Gastrocnemius medialis (tissue), 4 donors: ENCODE measurements at regions not wholly inside any gene's neighbourhood (a gene's known extent, or its start where the extent isn't known, plus 50 kb on each side); places are given as distances from the start of the nearest gene placed in this dataset.

Experiments used
- ATAC-seq, 2 donors: fragments of 150-250 bp; one replicate each; pipeline ENCODE4 v1.9.1; 2016
- DNase-seq, 2 donors: peaks; one replicate each; pipeline ENCODE4 v3.0.0-alpha.2; 2019
- H3K27ac ChIP-seq, 4 donors: fragments of 200-600 bp; sonication (generic); 1 replicate in 1 of 4; 2 replicates in 3 of 4; pipeline ENCODE4 v1.5.1; 2016 to 2018; ENCODE audit warnings: mild to moderate bottlenecking in 2 of 4, moderate library complexity in 1 of 4
- H3K27me3 ChIP-seq, 3 donors: fragments of 200-600 bp; sonication (generic) in 2 of 3; 1 replicate in 1 of 3; 2 replicates in 2 of 3; pipeline versions ENCODE4 v1.5.1 to v1.6.0; 2016 to 2019; ENCODE audit warnings: mild to moderate bottlenecking in 1 of 3, moderate library complexity in 1 of 3
- H3K36me3 ChIP-seq, 2 donors: fragments of 200-600 bp; sonication (generic) in 1 of 2; one replicate each; pipeline ENCODE4 v1.5.1; 2017 to 2018
- H3K4me1 ChIP-seq, 2 donors: fragments of 200-600 bp; sonication (generic) in 1 of 2; one replicate each; pipeline ENCODE4 v1.5.1; 2016 to 2017; ENCODE audit warnings: mild to moderate bottlenecking in 2 of 2
- H3K4me3 ChIP-seq, 4 donors: fragments of 200-600 bp; sonication (generic) in 3 of 4; 1 replicate in 1 of 4; 2 replicates in 3 of 4; pipeline ENCODE4 v1.5.1; 2016 to 2019; ENCODE audit warnings: mild to moderate bottlenecking in 2 of 4
- H3K9me3 ChIP-seq, 3 donors: fragments of 200-600 bp; sonication (generic) in 2 of 3; 1 replicate in 1 of 3; 2 replicates in 2 of 3; pipeline ENCODE4 v1.5.1; 2016 to 2019
- CTCF ChIP-seq, 5 experiments: fragments of 450-650 bp in 3 of 5; fragments of 200-600 bp in 2 of 5; sonication (generic) in 2 of 5; IDR thresholded peaks in 4 of 5; conservative IDR thresholded peaks in 1 of 5; 1 replicate in 4 of 5; 2 replicates in 1 of 5; pipeline ENCODE4 v1.5.1; 2016 to 2019; ENCODE audit warnings: antibody characterized with exemption in 5 of 5, mild to moderate bottlenecking in 3 of 5, moderate library complexity in 3 of 5
- POLR2A ChIP-seq, 2 donors: fragments of 450-650 bp; IDR thresholded peaks; one replicate each; pipeline ENCODE4 v1.6.1; 2017; ENCODE audit warnings: antibody characterized with exemption in 2 of 2, mild to moderate bottlenecking in 2 of 2, moderate library complexity in 2 of 2
- in situ Hi-C, 4 donors: fragments of 200-750 bp; cut with MboI; loops; one replicate each; pipeline versions ENCODE4 v1.15.0 to v1.8.0; 2017; ENCODE audit warnings: low sequenced_read_pairs in 4 of 4
- intact Hi-C: fragments of 100-400 bp; cut with DNase I; formaldehyde crosslinking; loops from one replicate; pipeline ENCODE4 v1.15.1; 2023; ENCODE audit warnings: low total_unique reads

GRCh38 chr3:34780294-34780693, 859.0 kb upstream of the ARPP21 start:
- in situ Hi-C loops: no loop called here
- ATAC-seq: no peak
- H3K27ac ChIP-seq: no peak overlapping the region

GRCh38 chr3:34780973-34781372, 858.4 kb upstream of the ARPP21 start:
- H3K4me3 ChIP-seq: no peak overlapping the region
- no peaks in the 10 kb centered on the region for H3K36me3 ChIP-seq
- TF ChIP-seq CTCF (IDR thresholded peaks at IDR 0.05 in 4 of 5, conservative IDR thresholded peaks at IDR 0.05 in 1 of 5): no peak
- no peak for TF ChIP-seq POLR2A (IDR thresholded peaks at IDR 0.05)
- H3K9me3 ChIP-seq: no peaks in the 10 kb centered on the region
- in situ Hi-C loops (no loop called here), intact Hi-C loops (no loop called here)
- H3K27me3 ChIP-seq: no peaks in the 10 kb centered on the region
- H3K4me1 ChIP-seq: no peaks in the 10 kb centered on the region
- H3K27ac ChIP-seq: no peak overlapping the region
- DNase-seq: no peak
- ATAC-seq: no peak

More at GRCh38 chr3:34780294-34780693, 859.0 kb upstream of the ARPP21 start:
- H3K36me3 ChIP-seq: no peaks in the 10 kb centered on the region
- intact Hi-C loops: no loop called here
- H3K9me3 ChIP-seq: no peaks in the 10 kb centered on the region
- TF ChIP-seq CTCF (IDR thresholded peaks at IDR 0.05 in 4 of 5, conservative IDR thresholded peaks at IDR 0.05 in 1 of 5) (no peak), POLR2A (IDR thresholded peaks at IDR 0.05) (no peak)
- no peaks in the 10 kb centered on the region for H3K27me3 ChIP-seq
- no peak overlapping the region for H3K4me3 ChIP-seq
- no peaks in the 10 kb centered on the region for H3K4me1 ChIP-seq
- no peak for DNase-seq

GRCh38 chr3:34782871-34783270, 856.5 kb upstream of the ARPP21 start:
- ATAC-seq (no peak), DNase-seq (no peak)
- in situ Hi-C loops (no loop called here), intact Hi-C loops (no loop called here)
- Histone ChIP-seq H3K27ac (no peak overlapping the region), H3K36me3 (no peaks in the 10 kb centered on the region), H3K9me3 (no peaks in the 10 kb centered on the region), H3K4me1 (no peaks in the 10 kb centered on the region), H3K4me3 (no peak overlapping the region), H3K27me3 (no peaks in the 10 kb centered on the region)
- TF ChIP-seq POLR2A (IDR thresholded peaks at IDR 0.05) (no peak), CTCF (IDR thresholded peaks at IDR 0.05 in 4 of 5, conservative IDR thresholded peaks at IDR 0.05 in 1 of 5) (no peak)

- in situ Hi-C loops (no loop called here), intact Hi-C loops (no loop called here)
- H3K4me1 ChIP-seq: no peaks in the 10 kb centered on the region
- H3K27me3 ChIP-seq: no peaks in the 10 kb centered on the region
- H3K4me3 ChIP-seq: no peak overlapping the region
- no peaks in the 10 kb centered on the region for H3K9me3 ChIP-seq
- no peak for TF ChIP-seq CTCF (IDR thresholded peaks at IDR 0.05 in 4 of 5, conservative IDR thresholded peaks at IDR 0.05 in 1 of 5)
- TF ChIP-seq POLR2A (IDR thresholded peaks at IDR 0.05): no peak
- H3K36me3 ChIP-seq: no peaks in the 10 kb centered on the region
- DNase-seq (no peak), ATAC-seq (no peak)
- no peak overlapping the region for H3K27ac ChIP-seq
These were observed 855.4 kb upstream of the ARPP21 start for GRCh38 chr3:34783876-34784275.

GRCh38 chr3:34793057-34793456, 846.3 kb upstream of the ARPP21 start:
- intact Hi-C loops (no loop called here), in situ Hi-C loops (no loop called here)
- TF ChIP-seq CTCF (IDR thresholded peaks at IDR 0.05 in 4 of 5, conservative IDR thresholded peaks at IDR 0.05 in 1 of 5): no peak
- no peak for TF ChIP-seq POLR2A (IDR thresholded peaks at IDR 0.05)
- Histone ChIP-seq H3K36me3 (no peaks in the 10 kb centered on the region), H3K27ac (no peak overlapping the region), H3K4me1 (no peaks in the 10 kb centered on the region), H3K9me3 (no peaks in the 10 kb centered on the region), H3K4me3 (no peak overlapping the region), H3K27me3 (no peaks in the 10 kb centered on the region)
- no peak for ATAC-seq
- DNase-seq: no peak
